Neural cell (in vitro differentiated cells): ENCODE measurements at regions not wholly inside any gene's neighbourhood (a gene's known extent, or its start where the extent isn't known, plus 50 kb on each side); places are given as distances from the start of the nearest gene placed in this dataset.

Experiments used
- H2AFZ ChIP-seq: fragments of 200-600, 300-800 bp; sonication (generic), shearing (Covaris generic); 2 replicates; pipeline ENCODE4 v1.6.0; 2014; ENCODE audit warnings: low read depth, mild to moderate bottlenecking, antibody characterized with exemption, low read length, moderate library complexity
- H3F3A ChIP-seq: fragments of 200-600 bp; shearing (Covaris generic); 2 replicates; pipeline ENCODE4 v1.6.1; 2016; ENCODE audit warnings: mild to moderate bottlenecking, moderate library complexity, mixed read lengths, antibody characterized with exemption, low read length; ENCODE audit not compliant: insufficient read depth, poor library complexity, severe bottlenecking
- H3K27ac ChIP-seq: fragments of 200-600, 300-800 bp; sonication (generic), shearing (Covaris generic); 2 replicates; pipeline ENCODE4 v1.5.1; 2014; ENCODE audit warnings: mild to moderate bottlenecking, low read length, moderate library complexity
- H3K27me3 ChIP-seq: fragments of 300-800, 200-600 bp; sonication (generic), shearing (Covaris generic); 2 replicates; pipeline ENCODE4 v1.6.0; 2014; ENCODE audit warnings: mild to moderate bottlenecking, low read depth, low read length, moderate library complexity; ENCODE audit not compliant: insufficient read depth
- H3K36me3 ChIP-seq: fragments of 300-800, 200-600 bp; sonication (generic), shearing (Covaris generic); 2 replicates; pipeline ENCODE4 v1.5.1; 2014; ENCODE audit warnings: mild to moderate bottlenecking, antibody characterized with exemption, low read length, moderate library complexity; ENCODE audit not compliant: insufficient read depth
- H3K4me2 ChIP-seq: fragments of 300-800, 200-600 bp; sonication (generic), shearing (Covaris generic); 2 replicates; pipeline ENCODE4 v1.6.0; 2014; ENCODE audit warnings: mild to moderate bottlenecking, low read length
- H3K4me3 ChIP-seq: fragments of 300-800, 200-600 bp; sonication (generic), shearing (Covaris generic); 2 replicates; pipeline ENCODE4 v1.5.1; 2014; ENCODE audit warnings: mild to moderate bottlenecking, low read length, moderate library complexity
- H3K79me2 ChIP-seq: fragments of 200-600 bp; shearing (Covaris generic); replicated peaks from 2 replicates; pipeline ENCODE4 v1.6.0; 2014; ENCODE audit warnings: mild to moderate bottlenecking, low read length, moderate library complexity; ENCODE audit not compliant: insufficient read depth
- H3K9ac ChIP-seq: fragments of 300-800, 200-600 bp; sonication (generic), shearing (Covaris generic); 2 replicates; pipeline ENCODE4 v1.6.1; 2016; ENCODE audit warnings: mild to moderate bottlenecking, low read length, mixed read lengths
- H3K9me2 ChIP-seq: fragments of 200-600 bp; shearing (Covaris generic); 2 replicates; pipeline ENCODE4 v1.6.1; 2016; ENCODE audit warnings: mild to moderate bottlenecking, low read length, mixed read lengths; ENCODE audit not compliant: insufficient read depth
- H3K9me3 ChIP-seq: fragments of 200-600, 300-800 bp; sonication (generic), shearing (Covaris generic); 2 replicates; pipeline ENCODE4 v1.6.1; 2016; ENCODE audit warnings: mild to moderate bottlenecking, mixed run types, low read length, moderate library complexity, mixed read lengths
- H4K20me1 ChIP-seq: fragments of 200-600 bp; shearing (Covaris generic); 2 replicates; pipeline ENCODE4 v1.6.1; 2016; ENCODE audit warnings: mild to moderate bottlenecking, mixed run types; ENCODE audit not compliant: insufficient read depth
- EP300 ChIP-seq: fragments of 450-650 bp; conservative IDR thresholded peaks from 2 replicates; pipeline ENCODE4 v1.6.1; 2014; ENCODE audit warnings: antibody characterized with exemption, mild to moderate bottlenecking, moderate library complexity; ENCODE audit not compliant: poor library complexity, severe bottlenecking
- EZH2 ChIP-seq: fragments of 200-600, 300-800 bp; shearing (Covaris generic), sonication (generic); IDR thresholded peaks from 2 replicates; pipeline ENCODE4 v1.6.1; 2014; ENCODE audit warnings: antibody characterized with exemption, low read length, borderline replicate concordance, mild to moderate bottlenecking; ENCODE audit not compliant: insufficient read depth, poor library complexity, severe bottlenecking
- MXI1 ChIP-seq: fragments of 450-650 bp; conservative IDR thresholded peaks from 2 replicates; pipeline ENCODE4 v1.6.1; 2014; ENCODE audit warnings: antibody characterized with exemption, mild to moderate bottlenecking; ENCODE audit not compliant: poor library complexity, severe bottlenecking
- POLR2AphosphoS5 ChIP-seq: IDR thresholded peaks from 2 replicates; pipeline ENCODE4 v1.6.1; 2012
- RAD21 ChIP-seq: fragments of 450-650 bp; conservative IDR thresholded peaks from 2 replicates; pipeline ENCODE4 v1.6.1; 2014; ENCODE audit warnings: antibody characterized with exemption, mild to moderate bottlenecking, moderate library complexity
- SMC3 ChIP-seq: fragments of 450-650 bp; conservative IDR thresholded peaks from 2 replicates; pipeline ENCODE4 v1.6.1; 2014; ENCODE audit warnings: antibody characterized with exemption, mild to moderate bottlenecking, moderate library complexity; ENCODE audit not compliant: poor library complexity
- TAF1 ChIP-seq: IDR thresholded peaks from 2 replicates; pipeline ENCODE4 v1.6.1; 2012; ENCODE audit warnings: low read depth
- TF ChIP-seq, protein P1 (sequence below): fragments of 450-650 bp; IDR thresholded peaks from 2 replicates; pipeline ENCODE4 v1.5.1; 2014; ENCODE audit warnings: antibody characterized with exemption, mild to moderate bottlenecking, moderate library complexity; ENCODE audit not compliant: poor library complexity, severe bottlenecking
- TF ChIP-seq, protein P2 (sequence below): IDR thresholded peaks from 2 replicates; pipeline ENCODE4 v1.6.1; 2012; ENCODE audit warnings: borderline replicate concordance

DNA sequence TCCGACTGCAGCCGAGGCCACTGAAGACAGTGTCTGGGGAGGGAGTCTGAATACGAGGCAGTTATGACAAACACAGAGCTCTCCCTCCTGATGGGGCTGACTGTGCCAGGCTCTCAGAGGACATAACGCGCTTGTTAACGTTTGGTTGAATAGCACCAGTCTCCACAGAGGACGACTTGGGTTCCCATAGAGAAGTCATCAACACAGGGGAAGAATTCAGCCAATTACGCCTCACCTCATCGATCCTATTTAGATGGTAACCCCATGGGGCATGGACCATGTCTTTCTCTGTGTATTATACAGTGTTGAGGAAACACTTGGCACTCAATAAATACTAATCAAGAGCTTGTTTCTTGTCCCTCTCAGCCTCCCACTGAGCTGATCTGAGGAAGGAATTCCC is 642.6 kb upstream of the LCORL start:
- H3K9me3 ChIP-seq: no peaks in the 10 kb centered on the region
- no peaks in the 10 kb centered on the region for H3K9me2 ChIP-seq
- H3K4me2 ChIP-seq: no peak overlapping the region
- no peak overlapping the region for H3K27ac ChIP-seq
- no peak overlapping the region for H3K9ac ChIP-seq
- H2AFZ ChIP-seq: no peak overlapping the region
- no peaks in the 10 kb centered on the region for H3K27me3 ChIP-seq
- H3K36me3 ChIP-seq: no peaks in the 10 kb centered on the region
- no peak overlapping the region for H3K4me3 ChIP-seq
- no peaks in the 10 kb centered on the region for H4K20me1 ChIP-seq
- TF ChIP-seq MXI1: no peak
- no peak for TF ChIP-seq EZH2
- TF ChIP-seq TAF1: no peak
- TF ChIP-seq, protein P1, sequence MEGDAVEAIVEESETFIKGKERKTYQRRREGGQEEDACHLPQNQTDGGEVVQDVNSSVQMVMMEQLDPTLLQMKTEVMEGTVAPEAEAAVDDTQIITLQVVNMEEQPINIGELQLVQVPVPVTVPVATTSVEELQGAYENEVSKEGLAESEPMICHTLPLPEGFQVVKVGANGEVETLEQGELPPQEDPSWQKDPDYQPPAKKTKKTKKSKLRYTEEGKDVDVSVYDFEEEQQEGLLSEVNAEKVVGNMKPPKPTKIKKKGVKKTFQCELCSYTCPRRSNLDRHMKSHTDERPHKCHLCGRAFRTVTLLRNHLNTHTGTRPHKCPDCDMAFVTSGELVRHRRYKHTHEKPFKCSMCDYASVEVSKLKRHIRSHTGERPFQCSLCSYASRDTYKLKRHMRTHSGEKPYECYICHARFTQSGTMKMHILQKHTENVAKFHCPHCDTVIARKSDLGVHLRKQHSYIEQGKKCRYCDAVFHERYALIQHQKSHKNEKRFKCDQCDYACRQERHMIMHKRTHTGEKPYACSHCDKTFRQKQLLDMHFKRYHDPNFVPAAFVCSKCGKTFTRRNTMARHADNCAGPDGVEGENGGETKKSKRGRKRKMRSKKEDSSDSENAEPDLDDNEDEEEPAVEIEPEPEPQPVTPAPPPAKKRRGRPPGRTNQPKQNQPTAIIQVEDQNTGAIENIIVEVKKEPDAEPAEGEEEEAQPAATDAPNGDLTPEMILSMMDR: no peak
- no peaks in the 10 kb centered on the region for H3F3A ChIP-seq
- no peaks in the 10 kb centered on the region for H3K79me2 ChIP-seq

DNA sequence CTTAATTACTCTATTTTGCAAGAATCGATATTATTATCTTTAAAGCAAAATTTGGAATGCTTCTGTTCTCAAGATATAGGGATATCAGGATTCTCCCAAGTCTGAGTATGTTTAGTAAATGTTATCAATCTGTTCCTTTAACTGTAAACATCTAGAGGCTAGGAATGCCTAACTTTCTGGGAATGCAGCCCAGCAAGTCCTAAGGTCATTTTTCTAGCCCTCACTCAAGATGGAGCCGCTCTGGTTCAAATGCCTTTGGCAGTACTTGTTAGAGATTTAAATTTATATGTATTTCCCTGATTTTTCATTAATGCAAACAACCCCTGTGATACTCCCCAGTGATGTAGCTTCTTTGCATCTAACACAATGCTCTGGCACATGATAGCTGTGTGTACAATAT is 623.8 kb upstream of the LCORL start:
- Histone ChIP-seq H3K36me3 (no peaks in the 10 kb centered on the region), H3K27me3 (no peaks in the 10 kb centered on the region), H4K20me1 (no peaks in the 10 kb centered on the region), H2AFZ (no peak overlapping the region), H3K4me3 (no peak overlapping the region), H3K79me2 (no peaks in the 10 kb centered on the region), H3K9me3 (no peaks in the 10 kb centered on the region), H3K27ac (no peak overlapping the region), H3F3A (no peaks in the 10 kb centered on the region), H3K4me2 (no peak overlapping the region), H3K9ac (no peak overlapping the region), H3K9me2 (no peaks in the 10 kb centered on the region)
- TF ChIP-seq MXI1: no peak
- no peak for TF ChIP-seq SMC3
- TF ChIP-seq, protein P1: no peak
- TF ChIP-seq EZH2: no peak
- TF ChIP-seq POLR2AphosphoS5: no peak
- no peak for TF ChIP-seq RAD21
- no peak for TF ChIP-seq EP300
- TF ChIP-seq TAF1: no peak
- TF ChIP-seq, protein P2, sequence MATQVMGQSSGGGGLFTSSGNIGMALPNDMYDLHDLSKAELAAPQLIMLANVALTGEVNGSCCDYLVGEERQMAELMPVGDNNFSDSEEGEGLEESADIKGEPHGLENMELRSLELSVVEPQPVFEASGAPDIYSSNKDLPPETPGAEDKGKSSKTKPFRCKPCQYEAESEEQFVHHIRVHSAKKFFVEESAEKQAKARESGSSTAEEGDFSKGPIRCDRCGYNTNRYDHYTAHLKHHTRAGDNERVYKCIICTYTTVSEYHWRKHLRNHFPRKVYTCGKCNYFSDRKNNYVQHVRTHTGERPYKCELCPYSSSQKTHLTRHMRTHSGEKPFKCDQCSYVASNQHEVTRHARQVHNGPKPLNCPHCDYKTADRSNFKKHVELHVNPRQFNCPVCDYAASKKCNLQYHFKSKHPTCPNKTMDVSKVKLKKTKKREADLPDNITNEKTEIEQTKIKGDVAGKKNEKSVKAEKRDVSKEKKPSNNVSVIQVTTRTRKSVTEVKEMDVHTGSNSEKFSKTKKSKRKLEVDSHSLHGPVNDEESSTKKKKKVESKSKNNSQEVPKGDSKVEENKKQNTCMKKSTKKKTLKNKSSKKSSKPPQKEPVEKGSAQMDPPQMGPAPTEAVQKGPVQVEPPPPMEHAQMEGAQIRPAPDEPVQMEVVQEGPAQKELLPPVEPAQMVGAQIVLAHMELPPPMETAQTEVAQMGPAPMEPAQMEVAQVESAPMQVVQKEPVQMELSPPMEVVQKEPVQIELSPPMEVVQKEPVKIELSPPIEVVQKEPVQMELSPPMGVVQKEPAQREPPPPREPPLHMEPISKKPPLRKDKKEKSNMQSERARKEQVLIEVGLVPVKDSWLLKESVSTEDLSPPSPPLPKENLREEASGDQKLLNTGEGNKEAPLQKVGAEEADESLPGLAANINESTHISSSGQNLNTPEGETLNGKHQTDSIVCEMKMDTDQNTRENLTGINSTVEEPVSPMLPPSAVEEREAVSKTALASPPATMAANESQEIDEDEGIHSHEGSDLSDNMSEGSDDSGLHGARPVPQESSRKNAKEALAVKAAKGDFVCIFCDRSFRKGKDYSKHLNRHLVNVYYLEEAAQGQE: no peak
